Stimulated activated naive CD8-positive, alpha-beta T cell treated with anti-CD3 and anti-CD28 coated beads, Interleukin-15, Interleukin-2, amounts not matched to agents 100 ng/mL and 50 ng/mL, for 24 hours (primary cell): ENCODE measurements at regions not wholly inside any gene's neighbourhood (a gene's known extent, or its start where the extent isn't known, plus 50 kb on each side); places are given as distances from the start of the nearest gene placed in this dataset.

Experiments
- H3K27ac Mint-ChIP-seq: one replicate; pipeline ENCODE4 v1.8.0; 2021; ENCODE audit warnings: mild to moderate bottlenecking, mixed read lengths
- H3K27me3 Mint-ChIP-seq: one replicate; pipeline ENCODE4 v1.8.0; 2021; ENCODE audit warnings: mixed read lengths
- H3K36me3 Mint-ChIP-seq: one replicate; pipeline ENCODE4 v1.8.0; 2021; ENCODE audit warnings: low read depth, mixed read lengths
- H3K4me1 Mint-ChIP-seq: one replicate; pipeline ENCODE4 v1.8.0; 2021; ENCODE audit warnings: low read depth, mixed read lengths
- H3K4me3 Mint-ChIP-seq: one replicate; pipeline ENCODE4 v1.8.0; 2021; ENCODE audit warnings: mild to moderate bottlenecking, mixed read lengths
- H3K9me3 Mint-ChIP-seq: one replicate; pipeline ENCODE4 v1.8.0; 2021; ENCODE audit warnings: mixed read lengths

GRCh38 chr2:205885492-205886099 lies 200.4 kb downstream of the INO80D start:
- Mint-ChIP-seq H3K27me3 (peaks cover 14% of the 10 kb centered on the region), H3K27ac (no peak overlapping the region), H3K9me3 (no peaks in the 10 kb centered on the region), H3K4me1 (no peaks in the 10 kb centered on the region), H3K36me3 (no peaks in the 10 kb centered on the region), H3K4me3 (no peak overlapping the region)

- H3K9me3 Mint-ChIP-seq, result no peaks in the 10 kb centered on the region
- no peaks in the 10 kb centered on the region for H3K36me3 Mint-ChIP-seq
- no peaks in the 10 kb centered on the region for H3K4me1 Mint-ChIP-seq
- no peak overlapping the region for H3K27ac Mint-ChIP-seq
- H3K4me3 Mint-ChIP-seq, result no peak overlapping the region
- peaks cover 18% of the 10 kb centered on the region for H3K27me3 Mint-ChIP-seq
Observed at GRCh38 chr2:205883965-205884364, 201.7 kb downstream of the NRP2 start.

GRCh38 chr2:205882806-205883425 lies 200.6 kb downstream of the NRP2 start:
- Mint-ChIP-seq H3K27me3 (peaks cover 21% of the 10 kb centered on the region), H3K4me1 (no peaks in the 10 kb centered on the region), H3K27ac (no peak overlapping the region), H3K9me3 (no peaks in the 10 kb centered on the region), H3K4me3 (no peak overlapping the region), H3K36me3 (no peaks in the 10 kb centered on the region)

GRCh38 chr2:205880048-205880447 lies 197.7 kb downstream of the NRP2 start:
- H3K27me3 Mint-ChIP-seq, result peaks cover 17% of the 10 kb centered on the region
- no peaks in the 10 kb centered on the region for H3K36me3 Mint-ChIP-seq
- H3K4me3 Mint-ChIP-seq, result no peak overlapping the region
- no peaks in the 10 kb centered on the region for H3K4me1 Mint-ChIP-seq
- H3K27ac Mint-ChIP-seq, result no peak overlapping the region
- no peaks in the 10 kb centered on the region for H3K9me3 Mint-ChIP-seq

- Mint-ChIP-seq H3K36me3 (no peaks in the 10 kb centered on the region), H3K27me3 (peaks cover 14% of the 10 kb centered on the region), H3K27ac (no peak overlapping the region), H3K4me3 (no peak overlapping the region), H3K9me3 (no peaks in the 10 kb centered on the region), H3K4me1 (no peaks in the 10 kb centered on the region)
Observed at GRCh38 chr2:205878999-205879762, 196.9 kb downstream of the NRP2 start.

- H3K27me3 Mint-ChIP-seq, result peaks cover 20% of the 10 kb centered on the region
- no peak overlapping the region for H3K27ac Mint-ChIP-seq
- H3K36me3 Mint-ChIP-seq, result no peaks in the 10 kb centered on the region
- no peak overlapping the region for H3K4me3 Mint-ChIP-seq
- no peaks in the 10 kb centered on the region for H3K9me3 Mint-ChIP-seq
- no peaks in the 10 kb centered on the region for H3K4me1 Mint-ChIP-seq
Observed at GRCh38 chr2:205877496-205877895, 195.2 kb downstream of the NRP2 start.

- Mint-ChIP-seq H3K4me1 (no peaks in the 10 kb centered on the region), H3K9me3 (no peaks in the 10 kb centered on the region), H3K4me3 (no peak overlapping the region), H3K27ac (no peak overlapping the region), H3K36me3 (no peaks in the 10 kb centered on the region), H3K27me3 (peaks cover 21% of the 10 kb centered on the region)
Observed at GRCh38 chr2:205876127-205876526, 193.8 kb downstream of the NRP2 start.

GRCh38 chr2:205872716-205873115 lies 190.4 kb downstream of the NRP2 start:
- Mint-ChIP-seq H3K4me1 (peaks cover 17% of the 10 kb centered on the region), H3K9me3 (no peaks in the 10 kb centered on the region), H3K27ac (no peak overlapping the region), H3K4me3 (no peak overlapping the region), H3K27me3 (peaks cover 23% of the 10 kb centered on the region), H3K36me3 (no peaks in the 10 kb centered on the region)

GRCh38 chr2:205869439-205869838 lies 187.1 kb downstream of the NRP2 start:
- no peak overlapping the region for H3K4me3 Mint-ChIP-seq
- H3K27ac Mint-ChIP-seq, result no peak overlapping the region
- peaks cover 23% of the 10 kb centered on the region for H3K27me3 Mint-ChIP-seq

GRCh38 chr2:205868773-205869333 lies 186.6 kb downstream of the NRP2 start:
- no peaks in the 10 kb centered on the region for H3K36me3 Mint-ChIP-seq
- peak overlapping the region; percentile 18 for H3K4me3 Mint-ChIP-seq
- H3K27me3 Mint-ChIP-seq, result peaks cover 26% of the 10 kb centered on the region
- peak overlapping the region; percentile 39 for H3K27ac Mint-ChIP-seq
- peaks cover 17% of the 10 kb centered on the region for H3K4me1 Mint-ChIP-seq
- no peaks in the 10 kb centered on the region for H3K9me3 Mint-ChIP-seq

More at GRCh38 chr2:205869439-205869838, 187.1 kb downstream of the NRP2 start:
- no peaks in the 10 kb centered on the region for H3K36me3 Mint-ChIP-seq
- no peaks in the 10 kb centered on the region for H3K9me3 Mint-ChIP-seq
- H3K4me1 Mint-ChIP-seq, result peaks cover 17% of the 10 kb centered on the region

- Mint-ChIP-seq H3K27ac (no peak overlapping the region), H3K4me3 (no peak overlapping the region), H3K36me3 (no peaks in the 10 kb centered on the region), H3K4me1 (peaks cover 17% of the 10 kb centered on the region), H3K27me3 (peaks cover 27% of the 10 kb centered on the region), H3K9me3 (no peaks in the 10 kb centered on the region)
Observed at GRCh38 chr2:205868053-205868452, 185.8 kb downstream of the NRP2 start.

GRCh38 chr2:205867371-205867770 lies 185.1 kb downstream of the NRP2 start:
- Mint-ChIP-seq H3K9me3 (no peaks in the 10 kb centered on the region), H3K4me1 (peaks cover 17% of the 10 kb centered on the region), H3K4me3 (no peak overlapping the region), H3K27me3 (peaks cover 25% of the 10 kb centered on the region), H3K27ac (no peak overlapping the region), H3K36me3 (no peaks in the 10 kb centered on the region)

GRCh38 chr2:205865905-205866441 lies 183.7 kb downstream of the NRP2 start:
- H3K27ac Mint-ChIP-seq, result no peak overlapping the region
- H3K4me3 Mint-ChIP-seq, result no peak overlapping the region
- H3K36me3 Mint-ChIP-seq, result no peaks in the 10 kb centered on the region
- H3K9me3 Mint-ChIP-seq, result no peaks in the 10 kb centered on the region
- peaks cover 17% of the 10 kb centered on the region for H3K4me1 Mint-ChIP-seq
- peaks cover 27% of the 10 kb centered on the region for H3K27me3 Mint-ChIP-seq

- H3K36me3 Mint-ChIP-seq, result no peaks in the 10 kb centered on the region
- no peak overlapping the region for H3K27ac Mint-ChIP-seq
- peaks cover 22% of the 10 kb centered on the region for H3K27me3 Mint-ChIP-seq
- H3K4me1 Mint-ChIP-seq, result peaks cover 17% of the 10 kb centered on the region
- no peaks in the 10 kb centered on the region for H3K9me3 Mint-ChIP-seq
- no peak overlapping the region for H3K4me3 Mint-ChIP-seq
Observed at GRCh38 chr2:205865056-205865455, 182.8 kb downstream of the NRP2 start.

- Mint-ChIP-seq H3K9me3 (no peaks in the 10 kb centered on the region), H3K27me3 (peaks cover 21% of the 10 kb centered on the region), H3K36me3 (no peaks in the 10 kb centered on the region), H3K27ac (no peak overlapping the region), H3K4me1 (peaks cover 17% of the 10 kb centered on the region), H3K4me3 (no peak overlapping the region)
Observed at GRCh38 chr2:205864491-205864890, 182.2 kb downstream of the NRP2 start.
